Common myeloid progenitor, CD34-positive (primary cell): ENCODE measurements at regions not wholly inside any gene's neighbourhood (a gene's known extent, or its start where the extent isn't known, plus 50 kb on each side); places are given as distances from the start of the nearest gene placed in this dataset.

Experiments used
- CTCF ChIA-PET: fragments of 350-600 bp; sonication (Branson Sonifier 250); formaldehyde crosslinking; loops from one replicate; lab custom pipeline; 2021; ENCODE audit warnings: antibody characterized with exemption; lab: Charles Lee
- POLR2A ChIA-PET: fragments of 350-600 bp; sonication (Branson Sonifier 250); formaldehyde crosslinking; loops from one replicate; lab custom pipeline; 2021; ENCODE audit warnings: antibody characterized with exemption; lab: Charles Lee
- DNase-seq, 3 donors: peaks; one replicate each; pipeline versions ENCODE4 v3.0.0 to v3.0.0-alpha.2; 2013
- H3K27ac ChIP-seq, 2 experiments: 1 replicate in 1 of 2; 2 replicates in 1 of 2; pipeline ENCODE4 v1.7.0; 2013; ENCODE audit warnings: inconsistent platforms in 2 of 2, low read length in 2 of 2, mild to moderate bottlenecking in 2 of 2, low read depth in 1 of 2, moderate library complexity in 1 of 2; ENCODE audit not compliant: severe bottlenecking in 2 of 2, insufficient read depth in 1 of 2, poor library complexity in 1 of 2
- H3K27me3 ChIP-seq, 5 experiments: replicated peaks in 2 of 5; 1 replicate in 3 of 5; 2 replicates in 2 of 5; pipeline versions ENCODE4 v1.6.1 to v1.7.0; 2013; ENCODE audit warnings: low read length in 4 of 5, mild to moderate bottlenecking in 2 of 5, moderate library complexity in 2 of 5, inconsistent platforms in 1 of 5; ENCODE audit not compliant: insufficient read depth in 5 of 5, control insufficient read depth in 4 of 5
- H3K36me3 ChIP-seq, 4 experiments: 1 replicate in 2 of 4; 2 replicates in 2 of 4; pipeline versions ENCODE4 v1.6.1 to v1.7.0; 2013; ENCODE audit warnings: low read length in 3 of 4, control low read depth in 1 of 4, mild to moderate bottlenecking in 1 of 4; ENCODE audit not compliant: control insufficient read depth in 4 of 4, insufficient read depth in 4 of 4
- H3K4me1 ChIP-seq, 4 experiments: 1 replicate in 3 of 4; 2 replicates in 1 of 4; pipeline versions ENCODE4 v1.6.1 to v1.7.1; 2013; ENCODE audit warnings: low read length in 3 of 4, mild to moderate bottlenecking in 3 of 4, control low read depth in 1 of 4, inconsistent platforms in 1 of 4, moderate library complexity in 1 of 4; ENCODE audit not compliant: control insufficient read depth in 4 of 4, insufficient read depth in 4 of 4; ENCODE audit errors: control extremely low read depth in 1 of 4
- H3K4me3 ChIP-seq, 7 experiments: 1 replicate in 4 of 7; 2 replicates in 3 of 7; pipeline versions ENCODE4 v1.5.1 to v1.7.0; 2013; ENCODE audit warnings: mild to moderate bottlenecking in 7 of 7, low read length in 6 of 7, moderate library complexity in 6 of 7, inconsistent platforms in 2 of 7, low read depth in 2 of 7, control low read depth in 1 of 7; ENCODE audit not compliant: insufficient read depth in 4 of 7, control insufficient read depth in 1 of 7; ENCODE audit errors: extremely low read depth in 1 of 7
- H3K9me3 ChIP-seq, 5 experiments: 1 replicate in 4 of 5; 2 replicates in 1 of 5; pipeline versions ENCODE4 v1.6.1 to v1.7.1; 2013; ENCODE audit warnings: low read length in 4 of 5, mild to moderate bottlenecking in 2 of 5, inconsistent platforms in 1 of 5, low read depth in 1 of 5, moderate library complexity in 1 of 5; ENCODE audit not compliant: control insufficient read depth in 4 of 5, insufficient read depth in 2 of 5; ENCODE audit errors: control extremely low read depth in 1 of 5
- WGBS: methylation state at CpG from one replicate; pipeline ENCODE4 v1.1.5; 2013; ENCODE audit not compliant: insufficient coverage; 5-methylcytosine and 5-hydroxymethylcytosine counted together

- WGBS: 21% methylated on average over 2 of the region's 3 CpGs
Observed at GRCh38 chr1:201653233-201653632, 114.3 kb downstream of the NAV1 start.

GRCh38 chr1:201653883-201654282, 115.0 kb downstream of the NAV1 start:
- ChIA-PET CTCF (interaction anchor here (1.0 to 1.9 kb wide), 5 partner anchors 10 to 141 kb away, joined by 3 to 5 read pairs (median 4); no protein-coding TSS in a partner anchor), POLR2A (no interaction called here)
- Histone ChIP-seq H3K4me1 (peaks cover 0 to 28% (median 18%) of the 10 kb centered on the region in 4 experiments), H3K36me3 (peaks cover 0 to 2% (median 0%) of the 10 kb centered on the region in 4 experiments), H3K27ac (no peak overlapping the region), H3K9me3 (no peaks in the 10 kb centered on the region), H3K27me3 (peaks cover 0 to 28% (median 4%) of the 10 kb centered on the region in 5 experiments), H3K4me3 (no peak overlapping the region)
- no peak for DNase-seq
- 86% methylated on average over 1 of the region's 2 CpGs for WGBS

More at GRCh38 chr1:201653233-201653632, 114.3 kb downstream of the NAV1 start:
- CTCF ChIA-PET: interaction anchor here (1.0 to 1.9 kb wide), 6 partner anchors 10 to 141 kb away, joined by 3 to 5 read pairs (median 4); no protein-coding TSS in a partner anchor
- Histone ChIP-seq H3K9me3 (no peaks in the 10 kb centered on the region), H3K4me3 (no peak overlapping the region), H3K4me1 (peaks cover 0 to 31% (median 20%) of the 10 kb centered on the region in 4 experiments), H3K27ac (no peak overlapping the region), H3K36me3 (peaks cover 0 to 2% (median 0%) of the 10 kb centered on the region in 4 experiments), H3K27me3 (peaks cover 0 to 32% (median 4%) of the 10 kb centered on the region in 5 experiments)
- POLR2A ChIA-PET: no interaction called here
- peak; percentile 65 to 84 (median 80) for DNase-seq

- POLR2A ChIA-PET: no interaction called here
- H3K27me3 ChIP-seq: peaks cover 0 to 14% (median 2%) of the 10 kb centered on the region in 5 experiments
- H3K36me3 ChIP-seq: peaks cover 0 to 3% (median 0%) of the 10 kb centered on the region in 4 experiments
- no peaks in the 10 kb centered on the region for H3K9me3 ChIP-seq
- CTCF ChIA-PET: interaction anchor here (1.0 to 1.6 kb wide), 2 partner anchors 10 to 21 kb away, joined by 3 read pairs; no protein-coding TSS in a partner anchor
- H3K4me3 ChIP-seq: no peak overlapping the region
- DNase-seq: no peak
- H3K27ac ChIP-seq: no peak overlapping the region
- WGBS: 85% methylated on average over 4 of the region's 6 CpGs
- H3K4me1 ChIP-seq: peaks cover 0 to 24% (median 11%) of the 10 kb centered on the region in 4 experiments
Observed at GRCh38 chr1:201655243-201655642, 116.3 kb downstream of the NAV1 start.

GRCh38 chr1:201655910-201656309, 117.0 kb downstream of the NAV1 start:
- H3K4me1 ChIP-seq: peaks cover 0 to 20% (median 9%) of the 10 kb centered on the region in 4 experiments
- no peak overlapping the region for H3K27ac ChIP-seq
- H3K36me3 ChIP-seq: peaks cover 0 to 4% (median 0%) of the 10 kb centered on the region in 4 experiments
- CTCF ChIA-PET: interaction anchor here (1.0 to 1.6 kb wide), 4 partner anchors 9 to 102 kb away, joined by 3 read pairs; no protein-coding TSS in a partner anchor
- peaks cover 0 to 7% (median 0%) of the 10 kb centered on the region in 5 experiments for H3K27me3 ChIP-seq
- H3K9me3 ChIP-seq: no peaks in the 10 kb centered on the region
- POLR2A ChIA-PET: no interaction called here
- H3K4me3 ChIP-seq: no peak overlapping the region
- DNase-seq: no peak
- 95% methylated on average over 3 of the region's 4 CpGs for WGBS

- 86% methylated on average over 8 of the region's 8 CpGs for WGBS
- Histone ChIP-seq H3K36me3 (peaks cover 0 to 6% (median 0%) of the 10 kb centered on the region in 4 experiments), H3K27me3 (peaks cover 0 to 2% (median 0%) of the 10 kb centered on the region in 5 experiments), H3K4me3 (no peak overlapping the region), H3K9me3 (no peaks in the 10 kb centered on the region), H3K4me1 (peaks cover 0 to 20% (median 9%) of the 10 kb centered on the region in 4 experiments), H3K27ac (no peak overlapping the region)
- POLR2A ChIA-PET: no interaction called here
- CTCF ChIA-PET: interaction anchor here (1.0 to 1.6 kb wide), 5 partner anchors 9 to 102 kb away, joined by 3 read pairs; no protein-coding TSS in a partner anchor
- DNase-seq: no peak
Observed at GRCh38 chr1:201656311-201657032, 117.5 kb downstream of the NAV1 start.

GRCh38 chr1:201659572-201659971, 120.6 kb downstream of the NAV1 start:
- no peak for DNase-seq
- no peaks in the 10 kb centered on the region for H3K27me3 ChIP-seq
- POLR2A ChIA-PET: no interaction called here
- H3K4me3 ChIP-seq: no peak overlapping the region
- WGBS: 80% methylated on average over 1 of the region's 3 CpGs
- H3K27ac ChIP-seq: no peak overlapping the region
- H3K4me1 ChIP-seq: peaks cover 0 to 10% (median 3%) of the 10 kb centered on the region in 4 experiments
- CTCF ChIA-PET: interaction anchor here (1.1 kb wide), 1 partner anchor 9 kb away, joined by 3 read pairs; no protein-coding TSS in a partner anchor
- H3K36me3 ChIP-seq: peaks cover 0 to 6% (median 0%) of the 10 kb centered on the region in 4 experiments
- H3K9me3 ChIP-seq: no peaks in the 10 kb centered on the region
